Amniotic epithelial cell (primary cell): ENCODE measurements at regions not wholly inside any gene's neighbourhood (a gene's known extent, or its start where the extent isn't known, plus 50 kb on each side); places are given as distances from the start of the nearest gene placed in this dataset.

Source experiments
- DNase-seq: peaks from one replicate; pipeline ENCODE4 v3.0.0-alpha.2; 2010; ENCODE audit warnings: low read depth

DNA sequence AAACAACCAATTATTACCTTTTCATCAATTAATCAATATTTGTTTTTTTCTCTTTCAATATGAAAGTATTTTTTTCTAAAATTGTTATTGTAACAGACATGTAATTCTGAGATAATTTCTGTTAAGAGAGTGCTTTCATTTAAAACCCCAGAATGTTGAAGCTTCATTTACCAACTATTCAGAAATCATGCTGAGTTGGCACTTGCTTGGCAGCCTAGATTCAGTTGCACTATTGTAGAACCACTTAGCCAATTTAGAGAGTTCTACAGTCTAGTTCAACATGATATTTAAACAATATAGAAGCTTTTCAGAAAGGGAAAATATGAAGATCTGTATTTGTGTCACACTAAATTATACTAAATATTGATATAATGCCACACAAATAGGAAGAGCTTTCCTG lies 56.1 kb upstream of the NKAIN2 start:
- DNase-seq, result no peak

DNA sequence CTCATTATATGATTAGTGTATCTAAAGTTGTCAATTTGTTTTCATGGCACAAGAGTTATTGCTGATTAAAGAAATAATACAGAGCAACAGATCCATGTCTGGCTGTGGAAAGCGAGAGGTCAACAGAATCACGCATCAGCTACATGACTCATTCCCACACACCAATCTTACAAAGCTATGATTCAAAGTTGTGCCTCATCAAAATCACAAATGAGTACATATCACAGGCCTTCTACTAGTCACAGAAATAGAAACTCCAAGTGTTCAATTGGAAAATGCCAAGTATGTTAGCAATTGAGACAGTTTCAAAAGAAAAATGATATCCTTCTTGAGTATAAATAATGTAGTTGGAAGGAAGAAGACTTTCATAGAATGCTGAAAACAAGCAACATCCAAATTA lies 57.8 kb upstream of the NKAIN2 start:
- peak; percentile 76 for DNase-seq

DNA sequence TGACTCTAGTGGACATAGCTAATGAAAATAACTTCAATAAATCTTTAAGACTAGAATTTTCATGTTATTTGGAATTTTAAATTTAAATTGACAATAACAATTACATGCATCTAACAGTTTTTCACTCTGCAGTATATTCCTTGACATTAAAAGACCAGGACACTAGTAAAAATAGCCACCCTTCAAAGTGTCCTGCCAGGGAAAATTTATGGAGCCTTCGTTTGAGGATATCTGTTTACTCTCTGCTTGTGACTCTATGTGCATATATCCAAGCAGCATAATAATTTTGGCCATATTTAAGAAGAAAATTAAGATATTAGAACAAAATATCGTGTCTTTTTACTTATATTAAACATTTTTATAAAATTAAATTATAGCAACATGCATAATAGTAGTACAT lies 58.8 kb upstream of the NKAIN2 start:
- DNase-seq, result no peak

- no peak for DNase-seq
Observed at GRCh38 chr6:123742626-123743025, 61.0 kb upstream of the NKAIN2 start.

- no peak for DNase-seq
Observed at GRCh38 chr6:123733180-123733579, 70.5 kb upstream of the NKAIN2 start.

- peak; percentile 86 for DNase-seq
Observed at GRCh38 chr6:123716506-123716905, 79.8 kb upstream of the TRDN start.

DNA sequence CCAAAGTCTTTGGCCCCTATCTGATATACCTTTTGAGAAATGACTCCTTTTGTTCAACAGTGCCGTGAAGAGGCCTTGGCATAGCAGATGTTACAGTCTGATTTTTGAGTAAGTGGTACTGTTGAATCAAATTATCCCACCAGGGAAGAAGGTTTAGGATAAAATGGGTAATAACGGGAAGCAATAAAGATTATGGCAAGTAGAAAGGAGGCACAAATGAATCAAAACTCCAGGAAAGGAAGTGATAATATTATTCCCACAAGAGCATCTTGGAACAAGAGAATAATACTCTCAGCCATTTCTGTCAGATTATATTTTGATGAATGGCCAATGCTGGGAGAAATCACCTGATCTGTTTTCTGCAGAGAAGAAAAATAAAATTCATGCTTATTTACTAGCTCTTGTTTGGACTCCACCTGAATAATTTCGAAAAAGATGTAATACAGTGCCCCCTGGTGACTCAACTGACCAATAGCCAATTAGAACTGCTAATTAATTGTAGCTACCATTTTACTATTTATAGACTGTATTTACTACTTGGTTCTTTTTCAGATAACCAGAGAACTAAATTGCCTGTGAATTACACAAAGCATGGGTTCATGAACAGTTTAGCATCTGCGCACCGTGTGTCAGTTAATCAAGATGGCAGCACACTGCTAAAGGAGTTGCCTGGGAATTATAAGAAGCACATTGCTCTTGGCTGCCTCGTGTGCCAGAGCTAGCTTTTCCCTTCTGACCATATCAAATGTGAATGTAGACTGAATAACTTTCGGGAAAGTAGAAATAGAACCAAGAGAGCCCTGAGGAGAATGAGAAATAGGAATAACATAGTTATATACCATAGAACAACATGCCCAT lies 78.5 kb upstream of the TRDN start:
- DNase-seq, result peak; percentile 29

DNA sequence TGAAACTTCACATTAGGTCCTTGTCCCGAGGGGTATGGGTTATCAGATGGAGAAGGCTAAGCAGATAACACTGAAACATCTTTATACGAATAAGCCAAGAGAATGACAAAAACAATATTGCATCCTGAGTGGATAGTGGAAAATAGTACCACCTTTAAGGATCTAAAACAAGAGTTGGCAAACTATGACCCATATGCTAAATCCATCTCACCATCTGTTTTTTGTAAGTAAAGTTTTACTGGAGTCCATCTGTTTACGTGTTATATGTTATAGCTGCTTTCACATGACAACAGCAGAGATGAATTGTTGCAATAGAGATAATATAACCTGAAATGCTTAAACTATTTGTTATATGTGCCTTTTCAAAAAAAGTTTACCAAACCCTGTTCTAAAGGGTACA lies 76.1 kb upstream of the TRDN start:
- no peak for DNase-seq

GRCh38 chr6:123702943-123703342 lies 66.2 kb upstream of the TRDN start:
- DNase-seq, result no peak

DNA sequence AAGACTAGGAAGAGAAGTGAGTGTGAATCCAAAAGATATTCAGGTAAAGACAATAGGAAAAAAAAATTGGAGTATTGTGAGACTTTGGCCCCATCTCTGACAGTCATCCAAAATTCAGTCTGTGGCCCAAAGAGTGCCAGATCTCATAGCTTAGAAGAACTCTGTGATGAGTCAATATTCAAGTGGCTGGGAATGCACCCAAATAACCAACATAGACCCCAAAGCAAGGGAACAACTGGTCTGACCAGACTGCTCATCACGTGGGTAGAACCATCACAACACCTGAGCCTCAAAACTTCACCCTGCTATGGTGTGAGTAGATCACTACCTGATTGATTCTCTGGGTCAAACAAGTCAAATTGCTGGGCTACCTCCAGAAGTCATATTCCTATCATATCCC lies 51.1 kb upstream of the TRDN start:
- DNase-seq, result no peak
